GM12878 (cell line): ENCODE measurements at regions not wholly inside any gene's neighbourhood (a gene's known extent, or its start where the extent isn't known, plus 50 kb on each side); places are given as distances from the start of the nearest gene placed in this dataset.

Experiments
- CBFB ChIP-seq: IDR thresholded peaks from 2 replicates; pipeline ENCODE4 v1.6.1; 2016; ENCODE audit warnings: antibody characterized with exemption, low read depth
- CREB1 ChIP-seq: IDR thresholded peaks from 2 replicates; pipeline ENCODE4 v1.6.1; 2012; ENCODE audit warnings: low read depth, mild to moderate bottlenecking, inconsistent platforms
- EP300 ChIP-seq, 2 experiments: fragments of 150-350 bp in 1 of 2; IDR thresholded peaks; 2 replicates each; pipeline ENCODE4 v1.6.1; 2011 to 2012; ENCODE audit warnings: low read depth in 2 of 2, low read length in 2 of 2, borderline replicate concordance in 1 of 2, improper control_type of control experiment in 1 of 2, inconsistent platforms in 1 of 2; ENCODE audit not compliant: control insufficient read depth in 1 of 2
- KDM1A ChIP-seq: fragments of 200-600 bp; sonication (generic); IDR thresholded peaks from 2 replicates; pipeline ENCODE4 v1.6.1; 2016; ENCODE audit warnings: borderline replicate concordance
- MTA3 ChIP-seq: IDR thresholded peaks from 2 replicates; pipeline ENCODE4 v1.6.1; 2012; ENCODE audit warnings: low read length, inconsistent platforms, borderline replicate concordance
- MXI1 ChIP-seq: fragments of 150-350 bp; IDR thresholded peaks from 2 replicates; pipeline ENCODE4 v1.6.1; 2011; ENCODE audit warnings: low read depth, mild to moderate bottlenecking, inconsistent platforms, low read length, improper control_type of control experiment
- PML ChIP-seq: IDR thresholded peaks from 2 replicates; pipeline ENCODE4 v1.6.1; 2012; ENCODE audit warnings: low read length, inconsistent platforms
- RBBP5 ChIP-seq: fragments of 200-600 bp; sonication (generic); conservative IDR thresholded peaks from 2 replicates; pipeline ENCODE4 v1.6.1; 2016
- RELB ChIP-seq: fragments of 450-650 bp; IDR thresholded peaks from 2 replicates; pipeline ENCODE4 v1.6.1; 2017; ENCODE audit warnings: low read depth, mild to moderate bottlenecking, moderate library complexity
- SP1 ChIP-seq: IDR thresholded peaks from one replicate; pipeline ENCODE4 v1.6.1; 2011; ENCODE audit warnings: low read depth, low read length
- SPI1 ChIP-seq: IDR thresholded peaks from 2 replicates; pipeline ENCODE4 v1.6.1; 2011; ENCODE audit warnings: low read depth, mild to moderate bottlenecking, low read length, moderate library complexity, borderline replicate concordance; ENCODE audit not compliant: insufficient read depth
- SRF ChIP-seq, 2 experiments: IDR thresholded peaks; 2 replicates each; pipeline ENCODE4 v1.6.1; 2011; ENCODE audit warnings: low read depth in 2 of 2, low read length in 2 of 2, mild to moderate bottlenecking in 1 of 2, moderate library complexity in 1 of 2
- STAT3 ChIP-seq: IDR thresholded peaks from 2 replicates; pipeline ENCODE4 v1.6.1; 2011; ENCODE audit warnings: low read depth, low read length, improper control_type of control experiment
- YBX1 ChIP-seq: fragments of 450-650 bp; IDR thresholded peaks from 2 replicates; pipeline ENCODE4 v1.6.1; 2016; ENCODE audit warnings: antibody characterized with exemption
- TF ChIP-seq, protein P1 (sequence below): IDR thresholded peaks from 2 replicates; pipeline ENCODE4 v1.6.1; 2012; ENCODE audit warnings: low read length, inconsistent platforms
- TF ChIP-seq, protein P2 (sequence below), 3 experiments: IDR thresholded peaks in 2 of 3; conservative IDR thresholded peaks in 1 of 3; 2 replicates each; pipeline ENCODE4 v1.5.1; 2011; ENCODE audit warnings: low read depth in 3 of 3, low read length in 3 of 3, mild to moderate bottlenecking in 3 of 3, control low read depth in 2 of 3, moderate library complexity in 2 of 3, inconsistent platforms in 1 of 3, mixed read lengths in 1 of 3; ENCODE audit not compliant: control insufficient read depth in 2 of 3, insufficient read depth in 1 of 3; ENCODE audit errors: extremely low read depth in 1 of 3
- TF ChIP-seq, protein P3 (sequence below): fragments of 450-650 bp; IDR thresholded peaks from 2 replicates; pipeline ENCODE4 v1.6.1; 2017; ENCODE audit warnings: mild to moderate bottlenecking, moderate library complexity
- TF ChIP-seq, protein P4 (sequence below): IDR thresholded peaks from 2 replicates; pipeline ENCODE4 v1.6.1; 2012; ENCODE audit warnings: mild to moderate bottlenecking, low read depth, low read length

GRCh38 chr11:112581747-112582146 lies 321.1 kb upstream of the PLET1 start (continued):
- TF ChIP-seq, protein P1, sequence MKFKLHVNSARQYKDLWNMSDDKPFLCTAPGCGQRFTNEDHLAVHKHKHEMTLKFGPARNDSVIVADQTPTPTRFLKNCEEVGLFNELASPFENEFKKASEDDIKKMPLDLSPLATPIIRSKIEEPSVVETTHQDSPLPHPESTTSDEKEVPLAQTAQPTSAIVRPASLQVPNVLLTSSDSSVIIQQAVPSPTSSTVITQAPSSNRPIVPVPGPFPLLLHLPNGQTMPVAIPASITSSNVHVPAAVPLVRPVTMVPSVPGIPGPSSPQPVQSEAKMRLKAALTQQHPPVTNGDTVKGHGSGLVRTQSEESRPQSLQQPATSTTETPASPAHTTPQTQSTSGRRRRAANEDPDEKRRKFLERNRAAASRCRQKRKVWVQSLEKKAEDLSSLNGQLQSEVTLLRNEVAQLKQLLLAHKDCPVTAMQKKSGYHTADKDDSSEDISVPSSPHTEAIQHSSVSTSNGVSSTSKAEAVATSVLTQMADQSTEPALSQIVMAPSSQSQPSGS = 0 out of 2 replicates have a peak, but pooled peaks have one; percentile 41
- 0 out of 2 replicates have a peak, but pooled peaks have one; percentile 21 for TF ChIP-seq CREB1
- TF ChIP-seq MXI1 = no peak
- no peak for TF ChIP-seq RELB
- no peak for TF ChIP-seq STAT3
- TF ChIP-seq EP300 (IDR thresholded peaks at IDR 0.05; ENCODE audit: borderline replicate concordance in 1 of 2, control insufficient read depth in 1 of 2, low read depth in 2 of 2, low read length in 2 of 2) = no peak
- TF ChIP-seq MTA3 = 0 out of 2 replicates have a peak, but pooled peaks have one; percentile 50
- TF ChIP-seq PML = no peak
- TF ChIP-seq SRF (IDR thresholded peaks at IDR 0.05; ENCODE audit: low read depth in 2 of 2, low read length in 2 of 2) = no peak
- TF ChIP-seq, protein P2, sequence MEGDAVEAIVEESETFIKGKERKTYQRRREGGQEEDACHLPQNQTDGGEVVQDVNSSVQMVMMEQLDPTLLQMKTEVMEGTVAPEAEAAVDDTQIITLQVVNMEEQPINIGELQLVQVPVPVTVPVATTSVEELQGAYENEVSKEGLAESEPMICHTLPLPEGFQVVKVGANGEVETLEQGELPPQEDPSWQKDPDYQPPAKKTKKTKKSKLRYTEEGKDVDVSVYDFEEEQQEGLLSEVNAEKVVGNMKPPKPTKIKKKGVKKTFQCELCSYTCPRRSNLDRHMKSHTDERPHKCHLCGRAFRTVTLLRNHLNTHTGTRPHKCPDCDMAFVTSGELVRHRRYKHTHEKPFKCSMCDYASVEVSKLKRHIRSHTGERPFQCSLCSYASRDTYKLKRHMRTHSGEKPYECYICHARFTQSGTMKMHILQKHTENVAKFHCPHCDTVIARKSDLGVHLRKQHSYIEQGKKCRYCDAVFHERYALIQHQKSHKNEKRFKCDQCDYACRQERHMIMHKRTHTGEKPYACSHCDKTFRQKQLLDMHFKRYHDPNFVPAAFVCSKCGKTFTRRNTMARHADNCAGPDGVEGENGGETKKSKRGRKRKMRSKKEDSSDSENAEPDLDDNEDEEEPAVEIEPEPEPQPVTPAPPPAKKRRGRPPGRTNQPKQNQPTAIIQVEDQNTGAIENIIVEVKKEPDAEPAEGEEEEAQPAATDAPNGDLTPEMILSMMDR (IDR thresholded peaks at IDR 0.05 in 2 of 3, conservative IDR thresholded peaks at IDR 0.05 in 1 of 3; ENCODE audit: control insufficient read depth in 2 of 3, extremely low read depth in 1 of 3, insufficient read depth in 1 of 3, low read depth in 3 of 3, low read length in 3 of 3) = no peak
- TF ChIP-seq SP1 = no peak
- TF ChIP-seq, protein P3, sequence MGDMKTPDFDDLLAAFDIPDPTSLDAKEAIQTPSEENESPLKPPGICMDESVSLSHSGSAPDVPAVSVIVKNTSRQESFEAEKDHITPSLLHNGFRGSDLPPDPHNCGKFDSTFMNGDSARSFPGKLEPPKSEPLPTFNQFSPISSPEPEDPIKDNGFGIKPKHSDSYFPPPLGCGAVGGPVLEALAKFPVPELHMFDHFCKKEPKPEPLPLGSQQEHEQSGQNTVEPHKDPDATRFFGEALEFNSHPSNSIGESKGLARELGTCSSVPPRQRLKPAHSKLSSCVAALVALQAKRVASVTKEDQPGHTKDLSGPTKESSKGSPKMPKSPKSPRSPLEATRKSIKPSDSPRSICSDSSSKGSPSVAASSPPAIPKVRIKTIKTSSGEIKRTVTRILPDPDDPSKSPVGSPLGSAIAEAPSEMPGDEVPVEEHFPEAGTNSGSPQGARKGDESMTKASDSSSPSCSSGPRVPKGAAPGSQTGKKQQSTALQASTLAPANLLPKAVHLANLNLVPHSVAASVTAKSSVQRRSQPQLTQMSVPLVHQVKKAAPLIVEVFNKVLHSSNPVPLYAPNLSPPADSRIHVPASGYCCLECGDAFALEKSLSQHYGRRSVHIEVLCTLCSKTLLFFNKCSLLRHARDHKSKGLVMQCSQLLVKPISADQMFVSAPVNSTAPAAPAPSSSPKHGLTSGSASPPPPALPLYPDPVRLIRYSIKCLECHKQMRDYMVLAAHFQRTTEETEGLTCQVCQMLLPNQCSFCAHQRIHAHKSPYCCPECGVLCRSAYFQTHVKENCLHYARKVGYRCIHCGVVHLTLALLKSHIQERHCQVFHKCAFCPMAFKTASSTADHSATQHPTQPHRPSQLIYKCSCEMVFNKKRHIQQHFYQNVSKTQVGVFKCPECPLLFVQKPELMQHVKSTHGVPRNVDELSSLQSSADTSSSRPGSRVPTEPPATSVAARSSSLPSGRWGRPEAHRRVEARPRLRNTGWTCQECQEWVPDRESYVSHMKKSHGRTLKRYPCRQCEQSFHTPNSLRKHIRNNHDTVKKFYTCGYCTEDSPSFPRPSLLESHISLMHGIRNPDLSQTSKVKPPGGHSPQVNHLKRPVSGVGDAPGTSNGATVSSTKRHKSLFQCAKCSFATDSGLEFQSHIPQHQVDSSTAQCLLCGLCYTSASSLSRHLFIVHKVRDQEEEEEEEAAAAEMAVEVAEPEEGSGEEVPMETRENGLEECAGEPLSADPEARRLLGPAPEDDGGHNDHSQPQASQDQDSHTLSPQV = no peak
- TF ChIP-seq CBFB = no peak
- TF ChIP-seq KDM1A = no peak
- TF ChIP-seq, protein P4, sequence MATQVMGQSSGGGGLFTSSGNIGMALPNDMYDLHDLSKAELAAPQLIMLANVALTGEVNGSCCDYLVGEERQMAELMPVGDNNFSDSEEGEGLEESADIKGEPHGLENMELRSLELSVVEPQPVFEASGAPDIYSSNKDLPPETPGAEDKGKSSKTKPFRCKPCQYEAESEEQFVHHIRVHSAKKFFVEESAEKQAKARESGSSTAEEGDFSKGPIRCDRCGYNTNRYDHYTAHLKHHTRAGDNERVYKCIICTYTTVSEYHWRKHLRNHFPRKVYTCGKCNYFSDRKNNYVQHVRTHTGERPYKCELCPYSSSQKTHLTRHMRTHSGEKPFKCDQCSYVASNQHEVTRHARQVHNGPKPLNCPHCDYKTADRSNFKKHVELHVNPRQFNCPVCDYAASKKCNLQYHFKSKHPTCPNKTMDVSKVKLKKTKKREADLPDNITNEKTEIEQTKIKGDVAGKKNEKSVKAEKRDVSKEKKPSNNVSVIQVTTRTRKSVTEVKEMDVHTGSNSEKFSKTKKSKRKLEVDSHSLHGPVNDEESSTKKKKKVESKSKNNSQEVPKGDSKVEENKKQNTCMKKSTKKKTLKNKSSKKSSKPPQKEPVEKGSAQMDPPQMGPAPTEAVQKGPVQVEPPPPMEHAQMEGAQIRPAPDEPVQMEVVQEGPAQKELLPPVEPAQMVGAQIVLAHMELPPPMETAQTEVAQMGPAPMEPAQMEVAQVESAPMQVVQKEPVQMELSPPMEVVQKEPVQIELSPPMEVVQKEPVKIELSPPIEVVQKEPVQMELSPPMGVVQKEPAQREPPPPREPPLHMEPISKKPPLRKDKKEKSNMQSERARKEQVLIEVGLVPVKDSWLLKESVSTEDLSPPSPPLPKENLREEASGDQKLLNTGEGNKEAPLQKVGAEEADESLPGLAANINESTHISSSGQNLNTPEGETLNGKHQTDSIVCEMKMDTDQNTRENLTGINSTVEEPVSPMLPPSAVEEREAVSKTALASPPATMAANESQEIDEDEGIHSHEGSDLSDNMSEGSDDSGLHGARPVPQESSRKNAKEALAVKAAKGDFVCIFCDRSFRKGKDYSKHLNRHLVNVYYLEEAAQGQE = no peak
- TF ChIP-seq YBX1 = no peak
- TF ChIP-seq RBBP5 = no peak
- no peak for TF ChIP-seq SPI1
